A549 (cell line): ENCODE measurements at regions not wholly inside any gene's neighbourhood (a gene's known extent, or its start where the extent isn't known, plus 50 kb on each side); places are given as distances from the start of the nearest gene placed in this dataset.

Source experiments
- ATAC-seq, 2 experiments: fragments of 200-7000 bp in 1 of 2; fragments of >200 bp in 1 of 2; cut with Nextera tagmentation in 1 of 2; cut with Tn5 transposase in 1 of 2; 3 replicates each; pipeline versions ENCODE4 v1.8.0 to v1.9.1; 2018 to 2020; ENCODE audit warnings: mild to moderate bottlenecking in 1 of 2, moderate library complexity in 1 of 2
- CTCF ChIA-PET: fragments of 300-600 bp; sonication (Branson Sonifier 250); formaldehyde crosslinking; extraction: SDS; loops from one replicate; lab custom pipeline; 2021; ENCODE audit warnings: antibody characterized with exemption, inconsistent platforms; lab: Yijun Ruan, JAX
- POLR2A ChIA-PET: fragments of 350-600 bp; formaldehyde crosslinking; extraction: SDS; loops from one replicate; lab custom pipeline; 2021; ENCODE audit warnings: antibody characterized with exemption, inconsistent platforms; lab: Yijun Ruan, JAX
- DNase-seq, 2 experiments: peaks; one replicate each; pipeline versions ENCODE4 v3.0.0 to v3.0.0-alpha.2; 2011 to 2016; ENCODE audit warnings: low read depth in 1 of 2, low spot score in 1 of 2
- FAIRE-seq: peaks from 2 replicates; lab custom pipeline; 2011; peaks lifted over from hg19 to GRCh38; lab: Jason Lieb, UNC
- H3K27ac ChIP-seq, 2 experiments: fragments of >200 bp; sonication (Bioruptor Twin); formaldehyde crosslinking; 3 replicates each; pipeline ENCODE4 v1.5.1; 2016 to 2017
- H3K4me1 ChIP-seq: fragments of >200 bp; sonication (Bioruptor Twin); formaldehyde crosslinking; 3 replicates; pipeline ENCODE4 v1.6.1; 2016
- H3K4me2 ChIP-seq: fragments of >200 bp; sonication (Bioruptor Twin); formaldehyde crosslinking; 3 replicates; pipeline ENCODE4 v1.6.1; 2016
- H3K4me3 ChIP-seq: fragments of >200 bp; sonication (Bioruptor Twin); formaldehyde crosslinking; 3 replicates; pipeline ENCODE4 v1.5.1; 2016
- H3K9me3 ChIP-seq: fragments of >200 bp; sonication (Bioruptor Twin); formaldehyde crosslinking; 3 replicates; pipeline ENCODE4 v1.6.1; 2016
- BHLHE40 ChIP-seq: IDR thresholded peaks from 2 replicates; pipeline ENCODE4 v1.6.1; 2012; ENCODE audit warnings: low read depth, low read length, inconsistent platforms
- CBX2 ChIP-seq: fragments of 200-600 bp; sonication (generic); IDR thresholded peaks from 2 replicates; pipeline ENCODE4 v1.6.1; 2016; ENCODE audit warnings: low read depth, mild to moderate bottlenecking, borderline replicate concordance
- CBX8 ChIP-seq: fragments of 200-600 bp; sonication (generic); IDR thresholded peaks from 2 replicates; pipeline ENCODE4 v1.6.1; 2016
- CEBPB ChIP-seq, 2 experiments: fragments of >200 bp in 1 of 2; sonication (Bioruptor Twin) in 1 of 2; formaldehyde crosslinking in 1 of 2; IDR thresholded peaks; 2 replicates each; pipeline ENCODE4 v1.6.1; 2012 to 2016
- CHD2 ChIP-seq: fragments of 150-350 bp; IDR thresholded peaks from 2 replicates; pipeline ENCODE4 v1.6.1; 2014; ENCODE audit warnings: low read length; ENCODE audit not compliant: partially characterized antibody
- CHD4 ChIP-seq: fragments of 200-600 bp; sonication (generic); IDR thresholded peaks from 2 replicates; pipeline ENCODE4 v1.6.1; 2016; ENCODE audit warnings: antibody characterized with exemption, mild to moderate bottlenecking, borderline replicate concordance
- CTCF ChIP-seq: fragments of >200 bp; sonication (Bioruptor Twin); formaldehyde crosslinking; IDR thresholded peaks from 3 replicates; pipeline ENCODE4 v1.5.1; 2016
- EHMT2 ChIP-seq: fragments of 200-600 bp; sonication (generic); IDR thresholded peaks from 2 replicates; pipeline ENCODE4 v1.6.1; 2016; ENCODE audit warnings: antibody characterized with exemption, low read depth, mild to moderate bottlenecking, moderate library complexity
- EP300 ChIP-seq, 2 experiments: fragments of >200 bp; sonication (Bioruptor Twin); formaldehyde crosslinking; IDR thresholded peaks; 2 replicates in 1 of 2; 3 replicates in 1 of 2; pipeline ENCODE4 v1.6.1; 2016 to 2017
- ESRRA ChIP-seq: fragments of 150-350 bp; IDR thresholded peaks from 2 replicates; pipeline ENCODE4 v1.6.1; 2014; ENCODE audit warnings: mild to moderate bottlenecking, low read length, borderline replicate concordance
- HEYL ChIP-seq: fragments of 250-450 bp; sonication (Bioruptor Pico); IDR thresholded peaks from 2 replicates; pipeline ENCODE4 v1.8.0; 2021; ENCODE audit warnings: mild to moderate bottlenecking, moderate library complexity
- HMGXB4 ChIP-seq: fragments of 250-450 bp; sonication (Bioruptor Pico); IDR thresholded peaks from 2 replicates; pipeline ENCODE4 v1.5.0; 2021; ENCODE audit warnings: mild to moderate bottlenecking, moderate library complexity, borderline replicate concordance
- HOXB13 ChIP-seq: fragments of 250-450 bp; sonication (Bioruptor Pico); IDR thresholded peaks from 2 replicates; pipeline ENCODE4 v1.5.0; 2020; ENCODE audit warnings: low read depth, mild to moderate bottlenecking, moderate library complexity
- JUN ChIP-seq, 2 experiments: fragments of >200 bp; sonication (Bioruptor Twin); formaldehyde crosslinking; IDR thresholded peaks; 2 replicates in 1 of 2; 3 replicates in 1 of 2; pipeline ENCODE4 v1.6.1; 2016 to 2017
- KDM1A ChIP-seq: fragments of 200-600 bp; sonication (generic); IDR thresholded peaks from 2 replicates; pipeline ENCODE4 v1.6.1; 2016; ENCODE audit warnings: low read depth, mild to moderate bottlenecking
- KDM5A ChIP-seq: fragments of 200-600 bp; sonication (generic); IDR thresholded peaks from 2 replicates; pipeline ENCODE4 v1.6.1; 2016; ENCODE audit warnings: antibody characterized with exemption, mild to moderate bottlenecking
- NR3C1 ChIP-seq: fragments of >200 bp; sonication (Bioruptor Twin); formaldehyde crosslinking; IDR thresholded peaks from 3 replicates; pipeline ENCODE4 v1.6.1; 2017
- POLR2AphosphoS2 ChIP-seq: conservative IDR thresholded peaks from 2 replicates; pipeline ENCODE4 v1.6.1; 2012; ENCODE audit warnings: low read length, improper control_type of control experiment, inconsistent platforms
- RAD21 ChIP-seq, 2 experiments: fragments of >200 bp in 1 of 2; sonication (Bioruptor Twin) in 1 of 2; formaldehyde crosslinking in 1 of 2; IDR thresholded peaks in 1 of 2; conservative IDR thresholded peaks in 1 of 2; 2 replicates in 1 of 2; 3 replicates in 1 of 2; pipeline ENCODE4 v1.6.1; 2012 to 2018; ENCODE audit warnings: inconsistent platforms in 1 of 2
- RCOR1 ChIP-seq: fragments of 150-350 bp; IDR thresholded peaks from 2 replicates; pipeline ENCODE4 v1.6.1; 2014; ENCODE audit warnings: antibody characterized with exemption, low read length, low read depth
- REST ChIP-seq: fragments of 200-600 bp; sonication (generic); IDR thresholded peaks from 2 replicates; pipeline ENCODE4 v1.6.1; 2016; ENCODE audit warnings: antibody characterized with exemption, mild to moderate bottlenecking, moderate library complexity
- RNF2 ChIP-seq: fragments of 200-600 bp; sonication (generic); IDR thresholded peaks from 2 replicates; pipeline ENCODE4 v1.6.1; 2016; ENCODE audit warnings: low read depth, mild to moderate bottlenecking, antibody characterized with exemption, moderate library complexity, borderline replicate concordance
- SMC3 ChIP-seq: fragments of >200 bp; sonication (Bioruptor Twin); formaldehyde crosslinking; IDR thresholded peaks from 3 replicates; pipeline ENCODE4 v1.6.1; 2018; ENCODE audit warnings: inconsistent platforms
- SREBF2 ChIP-seq: fragments of 450-650 bp; IDR thresholded peaks from 2 replicates; pipeline ENCODE4 v1.6.1; 2014; ENCODE audit warnings: mild to moderate bottlenecking, moderate library complexity
- ZC3H11A ChIP-seq: fragments of 450-650 bp; IDR thresholded peaks from 2 replicates; pipeline ENCODE4 v1.6.1; 2014; ENCODE audit warnings: antibody characterized with exemption, mild to moderate bottlenecking
- ZSCAN20 ChIP-seq: fragments of 250-450 bp; sonication (Bioruptor Pico); IDR thresholded peaks from 2 replicates; pipeline ENCODE4 v1.8.0; 2022; ENCODE audit warnings: mild to moderate bottlenecking, moderate library complexity
- WGBS: methylation state at CpG from one replicate; pipeline ENCODE4 v1.1.6; 2017; ENCODE audit errors: missing lambda C conversion rate; 5-methylcytosine and 5-hydroxymethylcytosine counted together

DNA sequence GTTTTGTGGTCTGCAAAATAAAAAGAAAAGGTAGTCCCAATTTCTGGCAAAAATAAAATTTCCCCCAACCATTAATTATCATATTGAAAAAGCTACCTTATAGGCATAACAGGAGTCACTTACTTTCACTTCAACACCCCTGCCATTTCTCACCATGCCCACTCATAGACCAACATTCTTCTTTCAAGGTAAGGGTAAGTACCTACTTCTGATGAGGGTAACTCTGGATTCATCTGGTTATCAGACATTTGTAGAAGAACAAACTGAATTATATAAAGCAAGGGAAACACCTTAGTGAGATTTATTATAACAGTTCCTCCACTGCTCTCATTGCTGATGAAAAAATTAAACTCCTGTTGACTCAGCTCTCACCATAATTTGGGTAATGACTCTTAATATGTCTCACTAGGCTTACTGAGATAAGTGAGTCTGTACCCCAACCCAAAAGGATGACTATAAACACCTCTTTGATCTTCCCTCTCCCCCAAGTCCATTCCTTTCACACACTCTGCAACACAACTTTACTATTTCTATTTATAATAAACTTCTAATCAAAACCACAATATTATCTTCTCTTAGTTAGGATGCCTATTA lies 287.6 kb downstream of the KDM5D start:
- FAIRE-seq (no peak), ATAC-seq (no peak)
- Histone ChIP-seq H3K4me3 (no peak overlapping the region), H3K27ac (no peak overlapping the region), H3K4me1 (no peaks in the 10 kb centered on the region), H3K9me3 (no peaks in the 10 kb centered on the region)
- no peak for TF ChIP-seq HOXB13 (CRISPR knock-in tag)
- TF ChIP-seq KDM1A, result no peak
- TF ChIP-seq CBX2, result no peak
- no peak for TF ChIP-seq POLR2AphosphoS2
- TF ChIP-seq RCOR1, result no peak
- no peak for TF ChIP-seq SREBF2
- no peak for TF ChIP-seq ZC3H11A
- no peak for TF ChIP-seq HEYL
- TF ChIP-seq EHMT2, result no peak
- TF ChIP-seq, all 56 proteins: peak for 0
- ChIA-PET POLR2A (no interaction called here), CTCF (no interaction called here)
- DNase-seq, result no peak
- H3K4me2 ChIP-seq, result no peak overlapping the region

DNA sequence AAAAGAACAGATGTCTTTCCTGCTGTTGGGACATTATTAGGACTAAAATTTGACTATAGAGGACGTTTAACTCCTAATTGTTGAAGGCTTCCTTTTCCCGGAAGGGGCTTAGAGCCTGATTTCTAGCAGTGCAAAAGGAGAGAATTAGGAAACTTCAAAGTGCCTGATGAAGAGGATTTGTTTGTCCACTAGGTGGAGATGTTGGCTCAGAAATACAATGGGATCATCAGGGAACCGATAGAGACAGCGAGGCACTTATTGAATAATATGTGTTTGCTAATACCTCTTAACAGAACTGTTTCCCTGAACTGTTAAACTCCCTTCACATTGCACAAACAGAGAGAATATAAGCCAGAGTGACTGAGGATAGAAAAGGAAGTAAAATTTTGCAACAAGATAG lies 311.5 kb downstream of the KDM5D start:
- H3K9me3 ChIP-seq, result no peaks in the 10 kb centered on the region

More for the DNA sequence above, 311.5 kb downstream of the KDM5D start:
- Histone ChIP-seq H3K4me1 (no peaks in the 10 kb centered on the region), H3K27ac (no peak overlapping the region), H3K4me2 (peak overlapping the region; percentile 7; the same call in 1 of the 3 replicates), H3K4me3 (no peak overlapping the region)
- WGBS, result 0% methylated on average over 4 of the region's 4 CpGs
- ATAC-seq, result peak; percentile 66 to 82; a peak in 5 of 6 replicates
- peak; percentile 2 to 56 for DNase-seq
- CTCF ChIA-PET, result no interaction called here
- TF ChIP-seq CHD2 (no peak), RNF2 (no peak), SMC3 (peak; percentile 57), BHLHE40 (no peak), ZSCAN20 (no peak), POLR2AphosphoS2 (no peak), CBX8 (no peak), CTCF (peak; percentile 52), EP300 (IDR thresholded peaks at IDR 0.05) (no peak), REST (no peak), HMGXB4 (CRISPR knock-in tag) (no peak), KDM5A (no peak), CHD4 (no peak), NR3C1 (no peak), ESRRA (no peak), RAD21 (conservative IDR thresholded peaks at IDR 0.05 in 1 of 2, IDR thresholded peaks at IDR 0.05 in 1 of 2) (peak; percentile 75 to 79), CEBPB (IDR thresholded peaks at IDR 0.05) (no peak), JUN (IDR thresholded peaks at IDR 0.05) (no peak)
- POLR2A ChIA-PET, result no interaction called here
- FAIRE-seq, result no peak
